GM13977 (cell line): ENCODE measurements at regions not wholly inside any gene's neighbourhood (a gene's known extent, or its start where the extent isn't known, plus 50 kb on each side); places are given as distances from the start of the nearest gene placed in this dataset.

Experiments used
- DNase-seq: peaks from one replicate; pipeline ENCODE4 v3.0.0; 2012; ENCODE audit warnings: low spot score
- in situ Hi-C: fragments of 300-500 bp; cut with MboI; formaldehyde crosslinking; loops from one replicate; pipeline ENCODE4 v1.12.0; 2022; ENCODE audit warnings: low sequenced_read_pairs, low pct_unique_long_range_greater_than_20kb, mixed read lengths, inconsistent platforms; ENCODE audit not compliant: unreplicated experiment
- TF ChIP-seq, protein P1 (sequence below): IDR thresholded peaks from 2 replicates; pipeline ENCODE4 v1.5.1; 2012; ENCODE audit warnings: mild to moderate bottlenecking, control low read depth; ENCODE audit not compliant: insufficient read depth; ENCODE audit errors: extremely low read depth, missing control alignments

DNA sequence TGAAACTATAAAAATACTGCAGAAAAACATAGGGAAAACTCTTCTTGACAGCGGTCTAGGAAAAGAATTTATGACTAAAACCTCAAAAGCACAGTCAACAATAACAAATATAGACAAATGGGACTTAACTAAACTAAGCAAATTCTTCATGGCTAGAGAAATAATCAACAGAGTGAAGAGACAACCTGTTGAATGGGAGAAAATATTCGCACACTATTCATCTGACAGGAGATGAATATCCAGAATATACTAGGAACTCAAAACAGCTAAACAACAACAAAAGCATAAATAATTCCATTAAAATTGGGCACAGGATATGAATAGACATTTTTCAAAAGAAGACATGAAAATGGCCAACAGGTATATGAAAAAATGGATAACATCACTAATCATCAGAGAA lies 303.6 kb upstream of the PRR20A start:
- DNase-seq = no peak
- TF ChIP-seq, protein P1, sequence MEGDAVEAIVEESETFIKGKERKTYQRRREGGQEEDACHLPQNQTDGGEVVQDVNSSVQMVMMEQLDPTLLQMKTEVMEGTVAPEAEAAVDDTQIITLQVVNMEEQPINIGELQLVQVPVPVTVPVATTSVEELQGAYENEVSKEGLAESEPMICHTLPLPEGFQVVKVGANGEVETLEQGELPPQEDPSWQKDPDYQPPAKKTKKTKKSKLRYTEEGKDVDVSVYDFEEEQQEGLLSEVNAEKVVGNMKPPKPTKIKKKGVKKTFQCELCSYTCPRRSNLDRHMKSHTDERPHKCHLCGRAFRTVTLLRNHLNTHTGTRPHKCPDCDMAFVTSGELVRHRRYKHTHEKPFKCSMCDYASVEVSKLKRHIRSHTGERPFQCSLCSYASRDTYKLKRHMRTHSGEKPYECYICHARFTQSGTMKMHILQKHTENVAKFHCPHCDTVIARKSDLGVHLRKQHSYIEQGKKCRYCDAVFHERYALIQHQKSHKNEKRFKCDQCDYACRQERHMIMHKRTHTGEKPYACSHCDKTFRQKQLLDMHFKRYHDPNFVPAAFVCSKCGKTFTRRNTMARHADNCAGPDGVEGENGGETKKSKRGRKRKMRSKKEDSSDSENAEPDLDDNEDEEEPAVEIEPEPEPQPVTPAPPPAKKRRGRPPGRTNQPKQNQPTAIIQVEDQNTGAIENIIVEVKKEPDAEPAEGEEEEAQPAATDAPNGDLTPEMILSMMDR = no peak
- in situ Hi-C loops = no loop called here

DNA sequence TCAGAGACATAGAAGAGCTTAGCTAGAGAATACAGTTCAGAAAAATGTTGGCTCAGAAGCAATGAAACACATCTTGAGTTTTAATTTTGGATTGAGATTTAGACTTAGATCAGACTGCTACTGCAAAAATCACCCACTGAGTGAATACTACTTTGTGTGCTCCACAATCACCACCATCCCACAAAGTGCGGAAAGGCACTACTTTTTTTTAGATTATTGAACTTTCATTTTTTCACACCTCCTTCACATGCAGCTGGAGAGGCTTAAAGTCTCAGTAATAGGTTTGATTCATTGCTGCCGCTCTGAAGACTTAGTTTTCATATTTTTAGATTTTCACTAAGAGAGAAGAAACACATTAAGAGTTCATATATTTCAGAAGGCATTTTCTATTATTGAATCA lies 289.9 kb upstream of the PRR20A start:
- no peak for DNase-seq
- TF ChIP-seq, protein P1 = no peak
- in situ Hi-C loops = no loop called here

- DNase-seq = no peak
- TF ChIP-seq, protein P1 = no peak
- in situ Hi-C loops = no loop called here
These were observed 279.2 kb upstream of the PRR20A start for GRCh38 chr13:56861476-56861875.

DNA sequence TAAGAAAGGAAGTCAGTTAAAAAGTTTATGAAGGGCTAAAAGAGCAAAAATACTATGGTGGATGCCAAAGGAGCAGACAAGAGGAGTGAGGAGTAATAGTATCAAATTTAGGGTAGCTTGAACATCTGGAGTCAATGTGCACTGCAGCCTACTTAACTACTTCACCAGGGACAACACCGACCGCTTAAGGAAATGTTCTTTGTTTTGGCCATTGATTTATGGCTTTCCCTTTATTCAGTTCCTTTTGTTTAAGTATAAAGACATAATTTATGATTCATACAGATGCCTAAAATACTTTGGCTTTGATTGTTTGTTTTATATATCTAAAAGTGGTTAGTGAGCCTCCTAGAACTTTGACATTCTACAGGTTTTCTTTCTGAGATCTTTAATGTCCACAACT lies 276.3 kb upstream of the PRR20A start:
- in situ Hi-C loops = no loop called here
- TF ChIP-seq, protein P1 = no peak
- no peak for DNase-seq

- TF ChIP-seq, protein P1 = no peak
- DNase-seq = no peak
- in situ Hi-C loops = no loop called here
These were observed 275.3 kb upstream of the PRR20A start for GRCh38 chr13:56865416-56865815.

DNA sequence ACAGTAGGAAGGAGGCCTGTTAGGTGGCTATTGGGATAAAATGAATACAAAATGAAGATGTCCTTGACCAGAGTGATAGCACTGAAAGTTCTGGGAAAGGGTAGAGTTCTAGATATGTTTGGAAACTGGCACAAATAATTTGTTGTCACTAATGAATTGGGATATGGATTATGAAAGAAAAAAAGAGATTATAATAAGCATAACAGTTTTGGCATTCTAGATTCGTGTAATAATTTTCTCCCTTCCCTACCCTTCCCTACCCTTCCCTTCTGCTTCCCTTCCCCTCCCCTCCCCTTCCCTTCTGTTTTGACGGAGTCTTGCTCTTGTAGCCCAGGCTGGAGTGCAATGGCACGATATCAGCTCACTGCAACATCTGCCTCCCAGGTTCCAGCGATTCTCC lies 271.0 kb upstream of the PRR20A start:
- TF ChIP-seq, protein P1 = no peak
- in situ Hi-C loops = no loop called here
- DNase-seq = no peak

GRCh38 chr13:56886398-56886797 lies 254.3 kb upstream of the PRR20A start:
- in situ Hi-C loops = no loop called here
- TF ChIP-seq, protein P1 = no peak
- no peak for DNase-seq
